ENCODE measurements at regions not wholly inside any gene's neighbourhood (a gene's known extent, or its start where the extent isn't known, plus 50 kb on each side); places are given as distances from the start of the nearest gene placed in this dataset.
"Not testable (repeated sequence)": the region's sequence is repeated elsewhere in the genome, so short reads cannot be mapped to it uniquely, and the experiment has no call there.

GRCh38 chr5:176060472-176061268 is 92.6 kb upstream of the THOC3 start:
- TF ChIP-seq TBX3 (IDR thresholded peaks at IDR 0.05; ENCODE audit: borderline replicate concordance); SMAD1 (CRISPR knock-in tag; IDR thresholded peaks at IDR 0.05; ENCODE audit: borderline replicate concordance, low read depth): not testable (repeated sequence)
- TF ChIP-seq, protein P1, sequence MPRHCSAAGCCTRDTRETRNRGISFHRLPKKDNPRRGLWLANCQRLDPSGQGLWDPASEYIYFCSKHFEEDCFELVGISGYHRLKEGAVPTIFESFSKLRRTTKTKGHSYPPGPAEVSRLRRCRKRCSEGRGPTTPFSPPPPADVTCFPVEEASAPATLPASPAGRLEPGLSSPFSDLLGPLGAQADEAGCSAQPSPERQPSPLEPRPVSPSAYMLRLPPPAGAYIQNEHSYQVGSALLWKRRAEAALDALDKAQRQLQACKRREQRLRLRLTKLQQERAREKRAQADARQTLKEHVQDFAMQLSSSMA (CRISPR knock-in tag; IDR thresholded peaks at IDR 0.05): not testable (repeated sequence)
- TF ChIP-seq, protein P2, sequence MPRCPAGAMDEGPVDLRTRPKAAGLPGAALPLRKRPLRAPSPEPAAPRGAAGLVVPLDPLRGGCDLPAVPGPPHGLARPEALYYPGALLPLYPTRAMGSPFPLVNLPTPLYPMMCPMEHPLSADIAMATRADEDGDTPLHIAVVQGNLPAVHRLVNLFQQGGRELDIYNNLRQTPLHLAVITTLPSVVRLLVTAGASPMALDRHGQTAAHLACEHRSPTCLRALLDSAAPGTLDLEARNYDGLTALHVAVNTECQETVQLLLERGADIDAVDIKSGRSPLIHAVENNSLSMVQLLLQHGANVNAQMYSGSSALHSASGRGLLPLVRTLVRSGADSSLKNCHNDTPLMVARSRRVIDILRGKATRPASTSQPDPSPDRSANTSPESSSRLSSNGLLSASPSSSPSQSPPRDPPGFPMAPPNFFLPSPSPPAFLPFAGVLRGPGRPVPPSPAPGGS (CRISPR knock-in tag; IDR thresholded peaks at IDR 0.05): not testable (repeated sequence)

All from HepG2 (cell line).